ENCODE measurements at regions not wholly inside any gene's neighbourhood (a gene's known extent, or its start where the extent isn't known, plus 50 kb on each side); places are given as distances from the start of the nearest gene placed in this dataset.
"Not testable (repeated sequence)": the region's sequence is repeated elsewhere in the genome, so short reads cannot be mapped to it uniquely, and the experiment has no call there.

GRCh38 chr11:16598032-16598431 lies 140.4 kb upstream of the C11orf58 start:
- FAIRE-seq (no peak), DNase-seq (ENCODE audit: insufficient read length, low spot score) (no peak)
- TF ChIP-seq POLR2A (IDR thresholded peaks at IDR 0.05; ENCODE audit: low read depth, low read length): no peak

GRCh38 chr11:16596231-16596630 lies 142.2 kb upstream of the C11orf58 start:
- FAIRE-seq: no peak
- DNase-seq (ENCODE audit: insufficient read length, low spot score): no peak
- no peak for TF ChIP-seq POLR2A (IDR thresholded peaks at IDR 0.05; ENCODE audit: low read depth, low read length)

- FAIRE-seq: no peak
- TF ChIP-seq POLR2A (IDR thresholded peaks at IDR 0.05; ENCODE audit: low read depth, low read length): no peak
- no peak for DNase-seq (ENCODE audit: insufficient read length, low spot score)
These were observed 147.3 kb upstream of the C11orf58 start for GRCh38 chr11:16591157-16591556.

- DNase-seq (ENCODE audit: insufficient read length, low spot score) (no peak), FAIRE-seq (no peak)
- no peak for TF ChIP-seq POLR2A (IDR thresholded peaks at IDR 0.05; ENCODE audit: low read depth, low read length)
These were observed 150.8 kb upstream of the C11orf58 start for GRCh38 chr11:16587670-16588069.

- no peak for TF ChIP-seq POLR2A (IDR thresholded peaks at IDR 0.05; ENCODE audit: low read depth, low read length)
- DNase-seq (ENCODE audit: insufficient read length, low spot score) (no peak), FAIRE-seq (no peak)
These were observed 153.9 kb upstream of the C11orf58 start for GRCh38 chr11:16584569-16584968.

- DNase-seq (ENCODE audit: insufficient read length, low spot score); FAIRE-seq: not testable (repeated sequence)
These were observed 157.4 kb upstream of the C11orf58 start for GRCh38 chr11:16581078-16581477.

GRCh38 chr11:16577490-16577889 lies 161.0 kb upstream of the C11orf58 start:
- FAIRE-seq (no peak), DNase-seq (ENCODE audit: insufficient read length, low spot score) (no peak)
- no peak for TF ChIP-seq POLR2A (IDR thresholded peaks at IDR 0.05; ENCODE audit: low read depth, low read length)

GRCh38 chr11:16574889-16575288 lies 163.6 kb upstream of the C11orf58 start:
- DNase-seq (ENCODE audit: insufficient read length, low spot score); FAIRE-seq: not testable (repeated sequence)

GRCh38 chr11:16572945-16573344 lies 165.5 kb upstream of the C11orf58 start:
- no peak for TF ChIP-seq POLR2A (IDR thresholded peaks at IDR 0.05; ENCODE audit: low read depth, low read length)
- FAIRE-seq: no peak
- DNase-seq (ENCODE audit: insufficient read length, low spot score): no peak

GRCh38 chr11:16561150-16561549 lies 177.3 kb upstream of the C11orf58 start:
- FAIRE-seq: no peak
- no peak for TF ChIP-seq POLR2A (IDR thresholded peaks at IDR 0.05; ENCODE audit: low read depth, low read length)
- DNase-seq (ENCODE audit: insufficient read length, low spot score): no peak

- DNase-seq (ENCODE audit: insufficient read length, low spot score) (no peak), FAIRE-seq (no peak)
- no peak for TF ChIP-seq POLR2A (IDR thresholded peaks at IDR 0.05; ENCODE audit: low read depth, low read length)
These were observed 180.0 kb upstream of the C11orf58 start for GRCh38 chr11:16558494-16558893.

GRCh38 chr11:16555956-16556355 lies 182.5 kb upstream of the C11orf58 start:
- TF ChIP-seq POLR2A (IDR thresholded peaks at IDR 0.05; ENCODE audit: low read depth, low read length): no peak
- FAIRE-seq: no peak
- DNase-seq (ENCODE audit: insufficient read length, low spot score): no peak

- TF ChIP-seq POLR2A (IDR thresholded peaks at IDR 0.05; ENCODE audit: low read depth, low read length): no peak
- FAIRE-seq (no peak), DNase-seq (ENCODE audit: insufficient read length, low spot score) (no peak)
These were observed 184.1 kb upstream of the C11orf58 start for GRCh38 chr11:16554361-16554760.

GRCh38 chr11:16547879-16548278 lies 190.6 kb upstream of the C11orf58 start:
- FAIRE-seq: no peak
- no peak for TF ChIP-seq POLR2A (IDR thresholded peaks at IDR 0.05; ENCODE audit: low read depth, low read length)
- DNase-seq (ENCODE audit: insufficient read length, low spot score): no peak

GRCh38 chr11:16543642-16544041 lies 187.3 kb upstream of the SOX6 start:
- TF ChIP-seq POLR2A (IDR thresholded peaks at IDR 0.05; ENCODE audit: low read depth, low read length): no peak
- no peak for DNase-seq (ENCODE audit: insufficient read length, low spot score)
- no peak for FAIRE-seq

- TF ChIP-seq POLR2A (IDR thresholded peaks at IDR 0.05; ENCODE audit: low read depth, low read length): no peak
- FAIRE-seq (no peak), DNase-seq (ENCODE audit: insufficient read length, low spot score) (no peak)
These were observed 186.0 kb upstream of the SOX6 start for GRCh38 chr11:16542353-16542752.
